Neural progenitor cell (in vitro differentiated cells): ENCODE measurements at regions not wholly inside any gene's neighbourhood (a gene's known extent, or its start where the extent isn't known, plus 50 kb on each side); places are given as distances from the start of the nearest gene placed in this dataset.

ENCODE experiments used
- DNase-seq: peaks from one replicate; pipeline ENCODE4 v3.0.0-alpha.2; 2016; ENCODE audit warnings: low spot score
- H2AFZ ChIP-seq: fragments of 200-600 bp; sonication (generic); replicated peaks from 2 replicates; pipeline ENCODE4 v1.6.1; 2016; ENCODE audit warnings: antibody characterized with exemption
- H3F3A ChIP-seq: fragments of 200-600 bp; sonication (generic); 2 replicates; pipeline ENCODE4 v1.6.1; 2016; ENCODE audit warnings: antibody characterized with exemption, low read depth
- H3K27ac ChIP-seq: fragments of 200-600 bp; sonication (generic); 2 replicates; pipeline ENCODE4 v1.5.1; 2016; ENCODE audit warnings: mild to moderate bottlenecking
- H3K27me3 ChIP-seq: fragments of 200-600 bp; sonication (generic); 2 replicates; pipeline ENCODE4 v1.6.1; 2016; ENCODE audit warnings: mild to moderate bottlenecking, moderate library complexity
- H3K36me3 ChIP-seq: fragments of 200-600 bp; sonication (generic); 2 replicates; pipeline ENCODE4 v1.5.1; 2016
- H3K4me1 ChIP-seq: fragments of 200-600 bp; sonication (generic); 2 replicates; pipeline ENCODE4 v1.6.1; 2016; ENCODE audit warnings: mixed run types
- H3K4me2 ChIP-seq: fragments of 200-600 bp; sonication (generic); 2 replicates; pipeline ENCODE4 v1.6.1; 2016
- H3K4me3 ChIP-seq: fragments of 200-600 bp; sonication (generic); 2 replicates; pipeline ENCODE4 v1.5.1; 2016
- H3K79me2 ChIP-seq: fragments of 200-600 bp; sonication (generic); 2 replicates; pipeline ENCODE4 v1.6.1; 2016; ENCODE audit warnings: low read depth
- H3K9ac ChIP-seq: fragments of 200-600 bp; sonication (generic); 2 replicates; pipeline ENCODE4 v1.6.1; 2016
- H3K9me3 ChIP-seq: fragments of 200-600 bp; sonication (generic); 2 replicates; pipeline ENCODE4 v1.5.1; 2016; ENCODE audit warnings: low read depth
- H4K20me1 ChIP-seq: fragments of 200-600 bp; sonication (generic); 2 replicates; pipeline ENCODE4 v1.6.1; 2016; ENCODE audit warnings: low read depth
- H3K27ac Mint-ChIP-seq: 3 replicates; pipeline ENCODE4 v1.8.0; 2021; ENCODE audit warnings: mixed read lengths
- H3K27me3 Mint-ChIP-seq: 2 replicates; pipeline ENCODE4 v1.8.0; 2022; ENCODE audit warnings: low read depth, mild to moderate bottlenecking, inconsistent platforms, moderate library complexity, mixed read lengths; ENCODE audit not compliant: insufficient read depth
- H3K36me3 Mint-ChIP-seq: 3 replicates; pipeline ENCODE4 v1.8.0; 2021; ENCODE audit warnings: mixed read lengths
- H3K4me1 Mint-ChIP-seq: 3 replicates; pipeline ENCODE4 v1.8.0; 2021; ENCODE audit warnings: mixed read lengths
- H3K4me3 Mint-ChIP-seq: 3 replicates; pipeline ENCODE4 v1.8.0; 2021; ENCODE audit warnings: mild to moderate bottlenecking, moderate library complexity, mixed read lengths
- H3K9me3 Mint-ChIP-seq: 3 replicates; pipeline ENCODE4 v1.8.0; 2020; ENCODE audit warnings: mixed read lengths
- CTCF ChIP-seq: fragments of 200-600 bp; sonication (generic); IDR thresholded peaks from 2 replicates; pipeline ENCODE4 v1.5.1; 2017; ENCODE audit warnings: antibody characterized with exemption, mild to moderate bottlenecking
- EZH2 ChIP-seq: fragments of 200-600 bp; sonication (generic); IDR thresholded peaks from 2 replicates; pipeline ENCODE4 v1.6.1; 2017; ENCODE audit warnings: antibody characterized with exemption, mild to moderate bottlenecking, moderate library complexity
- EZH2phosphoT487 ChIP-seq: fragments of 200-600 bp; sonication (generic); IDR thresholded peaks from 2 replicates; pipeline ENCODE4 v1.6.1; 2017; ENCODE audit warnings: antibody characterized with exemption

DNA sequence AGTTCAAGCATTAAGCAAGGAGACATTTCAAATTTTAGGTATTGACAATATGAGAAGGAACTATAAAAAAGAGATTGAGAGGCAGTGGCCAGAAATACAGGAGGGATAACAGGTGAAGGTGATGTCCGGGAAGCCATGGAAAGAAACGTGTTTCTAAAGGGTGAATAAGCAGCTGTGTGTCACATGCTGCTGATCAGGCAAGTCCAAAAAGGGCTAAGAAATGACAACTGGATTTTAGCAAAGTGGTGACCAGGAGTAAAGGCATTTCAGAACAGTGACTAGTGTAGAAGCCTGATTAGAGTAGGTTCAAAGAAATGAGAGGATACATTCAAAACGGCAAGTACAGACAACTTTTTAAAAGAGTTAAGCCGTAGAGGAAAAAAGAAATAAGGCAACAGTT lies 204.3 kb upstream of the DIO2 start:
- H3K4me3 Mint-ChIP-seq: no peak overlapping the region
- TF ChIP-seq EZH2: no peak
- TF ChIP-seq CTCF: no peak
- TF ChIP-seq EZH2phosphoT487: no peak
- no peaks in the 10 kb centered on the region for H3K27me3 Mint-ChIP-seq
- Histone ChIP-seq H3K4me2 (no peak overlapping the region), H3K27me3 (no peaks in the 10 kb centered on the region), H3K9ac (no peak overlapping the region), H4K20me1 (no peaks in the 10 kb centered on the region), H3K79me2 (no peaks in the 10 kb centered on the region), H3F3A (no peaks in the 10 kb centered on the region), H3K4me3 (no peak overlapping the region), H3K9me3 (no peaks in the 10 kb centered on the region), H3K36me3 (no peaks in the 10 kb centered on the region), H3K4me1 (no peaks in the 10 kb centered on the region), H3K27ac (no peak overlapping the region), H2AFZ (no peak overlapping the region)
- H3K27ac Mint-ChIP-seq: no peak overlapping the region
- DNase-seq: no peak
- H3K9me3 Mint-ChIP-seq: no peaks in the 10 kb centered on the region
- H3K4me1 Mint-ChIP-seq: no peaks in the 10 kb centered on the region
- H3K36me3 Mint-ChIP-seq: no peaks in the 10 kb centered on the region

DNA sequence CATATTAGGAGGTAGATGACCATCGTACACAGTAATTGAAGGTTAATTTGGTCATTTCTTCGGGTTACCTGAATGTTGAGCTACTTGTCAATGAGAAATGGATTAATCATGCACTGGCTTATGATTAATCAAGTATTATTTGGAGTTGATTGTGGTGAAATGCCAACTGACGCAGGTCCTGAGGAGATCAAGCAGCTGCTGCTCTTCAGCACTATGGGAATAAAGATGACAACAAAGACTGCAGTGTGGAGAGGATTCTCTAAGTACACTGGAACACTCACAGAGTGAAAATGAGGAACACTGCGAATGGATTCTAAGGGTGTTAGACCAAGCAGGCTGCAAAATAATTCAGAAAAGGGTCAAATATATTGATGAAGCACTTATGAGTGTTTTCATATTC lies 202.8 kb upstream of the DIO2 start:
- Mint-ChIP-seq H3K9me3 (no peaks in the 10 kb centered on the region), H3K36me3 (no peaks in the 10 kb centered on the region), H3K27me3 (no peaks in the 10 kb centered on the region), H3K4me1 (no peaks in the 10 kb centered on the region), H3K4me3 (no peak overlapping the region), H3K27ac (no peak overlapping the region)
- H3K4me1 ChIP-seq: no peaks in the 10 kb centered on the region
- no peak overlapping the region for H2AFZ ChIP-seq
- DNase-seq: no peak
- no peaks in the 10 kb centered on the region for H3K9me3 ChIP-seq
- no peaks in the 10 kb centered on the region for H4K20me1 ChIP-seq
- H3K9ac ChIP-seq: no peak overlapping the region
- H3K27me3 ChIP-seq: no peaks in the 10 kb centered on the region
- no peak overlapping the region for H3K4me2 ChIP-seq
- H3K79me2 ChIP-seq: no peaks in the 10 kb centered on the region
- H3F3A ChIP-seq: no peaks in the 10 kb centered on the region
- no peak overlapping the region for H3K27ac ChIP-seq
- H3K36me3 ChIP-seq: no peaks in the 10 kb centered on the region
- TF ChIP-seq EZH2phosphoT487: no peak
- TF ChIP-seq EZH2: no peak
- TF ChIP-seq CTCF: no peak
- no peak overlapping the region for H3K4me3 ChIP-seq

- H3K27ac Mint-ChIP-seq: peak overlapping the region; percentile 8
- no peak overlapping the region for H3K27ac ChIP-seq
- H3K36me3 ChIP-seq: no peaks in the 10 kb centered on the region
- H2AFZ ChIP-seq: peak overlapping the region; percentile 37
- no peaks in the 10 kb centered on the region for H4K20me1 ChIP-seq
- peaks cover 2% of the 10 kb centered on the region for H3K9me3 Mint-ChIP-seq
- H3K4me1 ChIP-seq: no peaks in the 10 kb centered on the region
- peaks cover 6% of the 10 kb centered on the region for H3K4me1 Mint-ChIP-seq
- TF ChIP-seq CTCF (no peak), EZH2phosphoT487 (no peak), EZH2 (no peak)
- H3K4me2 ChIP-seq: no peak overlapping the region
- no peaks in the 10 kb centered on the region for H3K79me2 ChIP-seq
- no peaks in the 10 kb centered on the region for H3K27me3 Mint-ChIP-seq
- H3K4me3 ChIP-seq: no peak overlapping the region
- no peaks in the 10 kb centered on the region for H3F3A ChIP-seq
- no peaks in the 10 kb centered on the region for H3K27me3 ChIP-seq
- no peaks in the 10 kb centered on the region for H3K9me3 ChIP-seq
- H3K36me3 Mint-ChIP-seq: no peaks in the 10 kb centered on the region
- no peak for DNase-seq
- no peak overlapping the region for H3K4me3 Mint-ChIP-seq
- no peak overlapping the region for H3K9ac ChIP-seq
Observed at GRCh38 chr14:80404413-80404812, 193.1 kb upstream of the DIO2 start.

DNA sequence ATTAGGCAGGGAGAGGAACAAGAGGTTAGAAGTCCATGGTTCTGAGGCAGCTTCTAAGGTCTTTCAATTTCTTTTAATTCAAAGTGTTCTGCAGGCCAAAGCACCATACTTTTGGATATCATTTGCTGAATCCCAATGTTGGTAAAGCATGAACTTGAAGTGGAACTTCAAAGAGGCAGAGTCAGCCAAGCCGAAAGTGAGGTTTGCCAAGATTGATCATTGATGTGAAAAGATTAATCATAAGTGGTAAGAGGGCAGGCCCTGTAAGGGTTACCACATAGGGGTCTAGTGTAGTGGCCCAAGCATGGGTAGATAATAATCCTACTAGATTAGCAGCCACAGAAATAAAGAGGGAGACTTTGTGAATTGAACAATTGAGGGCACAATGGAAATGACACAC lies 191.7 kb upstream of the DIO2 start:
- Histone ChIP-seq H3K4me2 (no peak overlapping the region), H3K27ac (no peak overlapping the region), H4K20me1 (no peaks in the 10 kb centered on the region), H3K4me1 (no peaks in the 10 kb centered on the region), H3F3A (no peaks in the 10 kb centered on the region), H3K27me3 (no peaks in the 10 kb centered on the region), H3K4me3 (no peak overlapping the region), H3K79me2 (no peaks in the 10 kb centered on the region), H3K9ac (no peak overlapping the region), H2AFZ (no peak overlapping the region), H3K36me3 (no peaks in the 10 kb centered on the region), H3K9me3 (no peaks in the 10 kb centered on the region)
- peaks cover 6% of the 10 kb centered on the region for H3K9me3 Mint-ChIP-seq
- no peak overlapping the region for H3K27ac Mint-ChIP-seq
- no peaks in the 10 kb centered on the region for H3K27me3 Mint-ChIP-seq
- H3K4me1 Mint-ChIP-seq: peaks cover 6% of the 10 kb centered on the region
- DNase-seq: no peak
- H3K4me3 Mint-ChIP-seq: no peak overlapping the region
- no peak for TF ChIP-seq EZH2phosphoT487
- no peak for TF ChIP-seq EZH2
- TF ChIP-seq CTCF: no peak
- no peaks in the 10 kb centered on the region for H3K36me3 Mint-ChIP-seq
